Skin epidermis (tissue), 12 donors: ENCODE measurements at regions not wholly inside any gene's neighbourhood (a gene's known extent, or its start where the extent isn't known, plus 50 kb on each side); places are given as distances from the start of the nearest gene placed in this dataset.
"Not testable (repeated sequence)": the region's sequence is repeated elsewhere in the genome, so short reads cannot be mapped to it uniquely, and the experiment has no call there.

Experiments used
- H3K27ac ChIP-seq, 21 experiments: fragments of 200-600 bp; sonication (generic) in 11 of 21; one replicate each; pipeline ENCODE4 v1.5.0; 2020; ENCODE audit warnings: mild to moderate bottlenecking in 3 of 21, inconsistent platforms in 2 of 21, moderate library complexity in 2 of 21
- H3K4me3 ChIP-seq, 7 experiments: fragments of 200-600 bp; sonication (generic) in 2 of 7; one replicate each; pipeline ENCODE4 v1.5.0; 2020; ENCODE audit warnings: inconsistent platforms in 2 of 7, mild to moderate bottlenecking in 2 of 7, moderate library complexity in 1 of 7

DNA sequence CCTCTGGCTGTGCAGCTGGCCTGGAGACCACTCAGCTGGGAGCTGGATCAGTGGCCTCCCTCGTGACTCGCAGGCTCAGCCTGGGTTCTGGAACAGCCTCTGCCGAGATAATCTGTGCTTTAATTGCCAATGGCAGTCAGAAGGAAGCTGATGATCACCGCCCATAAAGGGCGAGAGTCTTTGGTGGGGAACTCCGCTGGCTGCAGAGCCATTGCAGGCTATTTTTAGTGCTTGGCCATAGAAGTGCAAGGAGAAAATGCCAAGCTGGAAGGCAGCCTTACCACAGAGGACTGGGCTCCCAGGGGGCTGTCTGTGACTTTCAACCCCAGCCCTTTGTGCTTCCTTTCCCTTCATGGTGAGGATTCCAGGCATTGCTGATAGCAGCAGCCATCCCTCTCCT lies 62.2 kb upstream of the TENM4 start:
- H3K4me3 ChIP-seq = no peak overlapping the region
- no peak overlapping the region for H3K27ac ChIP-seq

DNA sequence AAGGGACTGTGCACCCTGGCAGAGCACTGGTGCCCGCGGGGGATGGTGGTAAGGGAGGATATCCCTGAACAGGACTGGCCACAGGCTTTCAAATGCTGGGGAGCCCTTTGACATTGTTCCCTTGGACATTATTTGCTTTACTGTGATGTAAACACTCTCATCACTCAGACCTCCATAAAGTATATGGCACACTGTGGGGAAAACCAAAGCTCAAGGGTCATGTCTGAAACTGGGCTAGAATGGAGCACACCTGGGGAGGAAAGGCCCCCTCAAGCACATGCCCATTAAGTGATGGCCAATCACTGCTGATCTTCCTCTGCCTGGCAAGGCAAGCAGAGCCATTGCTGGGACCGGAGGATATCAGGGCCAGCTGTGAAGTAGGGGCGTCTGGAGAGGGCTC lies 60.9 kb upstream of the TENM4 start:
- H3K4me3 ChIP-seq = no peak overlapping the region
- H3K27ac ChIP-seq = no peak overlapping the region

DNA sequence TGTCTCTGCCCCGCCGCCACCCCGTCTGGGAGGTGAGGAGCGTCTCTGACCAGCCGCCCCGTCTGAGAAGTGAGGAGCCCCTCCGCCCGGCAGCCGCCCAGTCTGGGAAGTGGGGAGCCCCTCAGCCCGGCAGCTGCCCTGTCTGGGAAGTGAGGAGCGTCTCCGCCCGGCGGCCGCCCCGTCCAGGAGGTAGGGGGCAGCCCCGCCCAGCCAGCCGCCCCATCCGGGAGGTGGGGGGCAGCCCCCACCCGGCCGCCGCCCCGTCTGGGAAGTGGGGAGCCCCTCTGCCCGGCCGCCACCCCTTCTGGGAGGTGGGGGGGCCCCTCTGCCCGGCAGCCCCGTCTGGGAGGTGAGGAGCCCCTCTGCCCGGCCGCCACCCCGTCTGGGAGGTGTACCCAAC lies 59.1 kb upstream of the TENM4 start:
- not testable (repeated sequence) for H3K4me3 ChIP-seq, H3K27ac ChIP-seq

DNA sequence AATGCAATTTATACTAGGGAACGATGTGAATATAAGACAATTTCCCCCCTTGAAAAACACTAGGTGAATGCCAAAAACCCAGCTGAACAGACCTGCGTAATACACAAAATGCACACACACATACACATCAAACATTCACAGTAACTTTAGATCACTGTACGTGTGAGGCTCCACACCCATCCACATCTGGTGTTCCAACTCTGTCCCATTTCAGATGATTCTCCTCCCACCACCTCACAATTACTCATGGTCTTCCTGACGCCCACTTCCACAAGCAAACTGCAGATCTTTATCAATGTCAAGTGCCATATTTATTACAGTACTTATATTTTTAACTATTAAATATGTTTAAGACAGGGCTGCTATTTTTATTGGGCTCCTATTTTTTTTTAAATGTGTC lies 57.8 kb upstream of the TENM4 start:
- Histone ChIP-seq H3K27ac (no peak overlapping the region), H3K4me3 (no peak overlapping the region)

DNA sequence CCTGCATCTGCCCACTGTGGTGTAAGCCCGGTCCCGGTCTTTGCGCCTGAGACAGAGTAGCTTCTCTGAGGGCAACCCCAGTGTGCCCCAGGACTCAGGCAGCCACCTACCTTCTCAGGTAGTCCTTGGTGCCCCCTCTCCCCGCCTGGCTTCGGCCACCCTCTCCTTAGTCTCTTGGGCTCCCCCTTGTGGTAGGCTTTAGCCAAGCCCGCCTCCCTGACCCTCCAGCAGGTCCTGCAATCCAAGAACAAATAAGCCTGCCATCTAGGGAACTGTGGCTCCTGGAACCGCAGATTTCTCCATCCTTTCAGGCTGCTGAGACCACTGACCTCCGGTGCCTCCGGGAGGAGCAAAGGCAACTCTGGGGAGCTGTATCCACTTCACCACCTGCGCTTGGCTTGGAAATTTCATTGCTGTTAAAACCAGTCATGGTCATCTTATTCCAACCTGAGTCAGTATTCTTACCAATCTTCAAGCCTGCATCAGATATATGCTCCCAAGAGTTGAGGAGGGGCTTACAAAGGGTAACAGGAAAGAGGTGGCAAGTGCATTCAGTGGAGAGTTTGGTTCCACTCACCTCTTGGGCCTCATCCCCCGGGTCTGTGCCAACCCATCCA lies 52.8 kb upstream of the TENM4 start:
- no peak overlapping the region for H3K4me3 ChIP-seq
- no peak overlapping the region for H3K27ac ChIP-seq

DNA sequence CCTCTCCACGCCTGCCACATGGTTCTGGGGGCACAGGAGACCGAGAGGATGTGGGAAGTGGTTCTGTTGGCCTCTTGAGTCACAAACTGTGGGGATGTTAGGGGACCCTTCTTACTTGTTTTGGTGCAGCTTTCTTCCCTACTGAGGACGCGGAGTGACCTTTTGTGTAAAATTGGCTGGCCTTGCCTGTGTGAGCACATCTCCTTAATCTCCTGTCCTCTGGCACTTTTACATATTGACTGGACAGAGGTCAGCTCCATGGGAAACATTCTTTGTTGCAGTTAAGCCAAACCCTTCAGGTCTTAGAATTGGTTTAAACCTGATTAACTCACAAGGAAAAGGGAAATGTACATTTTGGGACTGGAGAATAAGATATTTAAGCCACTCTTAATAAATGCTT lies 51.2 kb upstream of the TENM4 start:
- Histone ChIP-seq H3K27ac (no peak overlapping the region), H3K4me3 (no peak overlapping the region)
